ENCODE measurements at regions not wholly inside any gene's neighbourhood (a gene's known extent, or its start where the extent isn't known, plus 50 kb on each side); places are given as distances from the start of the nearest gene placed in this dataset.
A peak's percentile ranks its signal among the peaks of the same experiment; 100 is the strongest.
"Not testable (repeated sequence)": the region's sequence is repeated elsewhere in the genome, so short reads cannot be mapped to it uniquely, and the experiment has no call there.

DNA sequence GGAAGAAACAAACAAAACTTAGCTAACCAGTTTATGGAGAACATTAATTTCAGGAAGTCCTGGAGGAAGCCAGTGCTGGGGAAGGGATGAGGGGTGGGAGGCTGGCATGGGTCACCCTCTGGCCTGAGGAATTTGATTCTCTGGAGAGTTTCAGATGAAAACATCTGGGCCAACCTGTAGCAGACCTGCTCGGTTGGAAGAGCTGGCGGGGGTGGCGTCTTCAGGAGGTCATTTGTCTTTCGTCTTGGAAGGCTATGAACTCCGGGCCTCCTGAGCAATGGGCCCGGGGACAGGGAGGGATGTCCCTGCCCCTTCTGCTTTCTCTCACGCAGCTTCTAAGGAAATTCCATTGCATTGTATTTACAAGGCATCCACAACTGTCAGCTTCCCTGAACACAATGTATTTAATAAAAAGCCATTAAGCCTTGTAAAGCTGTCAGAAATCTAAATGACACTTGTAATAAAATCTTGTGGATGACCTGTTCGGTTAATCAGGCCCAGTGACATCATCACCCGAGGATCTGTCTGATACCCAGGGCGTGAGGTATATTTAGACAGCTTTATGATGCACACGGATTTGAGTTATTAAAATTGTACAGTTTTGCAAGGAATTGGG lies 250.5 kb downstream of the RAB11FIP2 start:
- DNase-seq: no peak

DNA sequence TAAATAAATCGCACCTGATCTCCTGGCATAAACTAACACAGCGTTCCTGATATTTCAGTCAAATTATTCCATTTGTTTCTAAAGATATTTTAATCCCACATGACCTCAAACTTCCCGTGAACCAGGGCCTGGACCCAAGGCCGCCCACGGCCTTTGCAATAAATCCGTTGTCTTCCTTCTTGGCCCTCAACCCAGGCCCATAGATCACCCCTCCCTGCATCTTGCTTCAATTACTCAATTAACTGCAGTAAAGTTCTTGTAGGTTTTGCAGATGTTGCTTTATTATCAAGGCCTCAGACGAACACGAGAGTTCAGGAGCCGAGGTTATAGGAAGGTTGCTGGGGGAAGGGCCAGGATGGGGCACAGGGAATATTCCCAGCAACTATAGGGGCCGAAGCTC lies 249.4 kb downstream of the RAB11FIP2 start:
- DNase-seq: no peak

DNA sequence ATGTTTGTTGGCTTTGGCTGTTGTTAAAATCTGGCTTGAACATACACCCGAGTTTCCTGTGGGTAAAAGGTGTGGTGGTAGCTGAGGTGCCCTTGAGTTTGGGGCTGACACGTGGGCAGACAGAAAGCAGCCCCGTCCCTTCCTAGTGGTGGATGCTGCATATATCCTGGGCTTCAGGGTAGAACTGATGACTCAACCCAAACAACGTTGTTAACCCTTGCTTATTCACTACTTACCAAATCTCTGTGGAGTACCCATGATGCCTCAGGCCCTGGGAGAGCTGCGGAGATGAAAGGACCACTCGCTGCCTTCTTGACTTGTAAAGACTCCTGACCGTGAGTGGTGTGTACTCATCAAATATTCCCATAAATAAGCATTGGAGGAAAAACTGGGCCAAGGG lies 245.1 kb downstream of the RAB11FIP2 start:
- no peak for DNase-seq

- no peak for DNase-seq
Measured at GRCh38 chr10:117804470-117805011, 242.2 kb downstream of the RAB11FIP2 start.

- no peak for DNase-seq
Measured at GRCh38 chr10:117805139-117805538, 241.6 kb downstream of the RAB11FIP2 start.

- DNase-seq: no peak
Measured at GRCh38 chr10:117807441-117807840, 239.3 kb downstream of the RAB11FIP2 start.

DNA sequence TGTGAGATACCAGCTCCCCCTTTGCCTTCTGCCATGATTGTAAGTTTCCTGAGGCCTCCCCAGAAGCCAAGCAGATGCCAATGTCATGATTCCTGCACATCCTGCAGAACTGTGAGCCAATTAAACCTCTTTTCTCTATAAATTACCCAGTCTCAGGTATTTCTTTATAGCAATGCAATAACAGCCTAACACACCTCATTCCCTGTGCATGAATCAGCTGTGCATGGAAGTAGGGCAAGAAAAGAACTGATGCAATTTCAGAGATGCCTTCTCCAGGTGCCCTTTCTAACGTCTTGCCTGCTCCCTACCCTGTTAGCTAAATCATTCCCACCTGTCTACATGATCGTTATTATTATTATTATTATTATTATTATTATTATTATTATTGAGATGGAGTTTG lies 230.9 kb downstream of the RAB11FIP2 start:
- not testable (repeated sequence) for DNase-seq

DNA sequence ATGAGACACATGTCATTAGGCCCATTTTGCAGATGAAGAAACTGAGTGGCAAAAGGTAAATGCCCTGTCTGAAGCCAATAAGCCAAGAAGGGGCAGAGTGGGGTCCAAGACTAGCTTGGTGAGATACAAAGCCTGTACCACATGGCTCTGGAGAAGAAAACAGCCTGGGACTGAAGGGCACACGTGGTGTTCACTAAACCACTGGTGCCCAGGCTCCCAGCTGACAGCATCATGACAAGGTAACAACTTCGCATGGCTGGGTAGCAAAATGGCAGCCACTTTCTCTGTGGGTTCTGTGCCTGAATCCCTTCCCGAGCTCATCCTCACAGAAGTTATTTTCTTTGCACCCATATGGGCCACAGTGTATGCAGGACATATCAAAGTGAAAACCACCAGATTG lies 229.6 kb downstream of the RAB11FIP2 start:
- no peak for DNase-seq

DNA sequence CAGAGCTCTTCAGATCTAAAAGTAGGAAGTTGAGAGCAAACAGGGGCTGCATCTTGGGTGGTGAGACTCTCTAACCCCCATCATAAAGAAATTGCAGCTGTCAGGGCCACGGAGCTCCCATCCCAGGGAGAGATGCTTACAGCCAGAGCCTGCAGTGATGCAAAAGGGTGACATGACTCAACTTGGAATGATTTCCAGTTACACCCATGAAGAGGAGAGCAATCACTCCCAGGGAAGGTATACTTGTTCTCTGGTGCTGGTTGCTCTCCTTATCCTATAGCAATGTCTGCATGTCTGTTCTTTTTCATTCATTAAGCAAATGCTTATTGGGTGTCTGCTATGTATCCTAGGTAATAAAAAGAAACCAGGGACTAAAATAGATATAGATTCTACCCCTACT lies 228.0 kb downstream of the RAB11FIP2 start:
- DNase-seq: no peak

GRCh38 chr10:117819304-117819703 lies 227.4 kb downstream of the RAB11FIP2 start:
- DNase-seq: no peak

DNA sequence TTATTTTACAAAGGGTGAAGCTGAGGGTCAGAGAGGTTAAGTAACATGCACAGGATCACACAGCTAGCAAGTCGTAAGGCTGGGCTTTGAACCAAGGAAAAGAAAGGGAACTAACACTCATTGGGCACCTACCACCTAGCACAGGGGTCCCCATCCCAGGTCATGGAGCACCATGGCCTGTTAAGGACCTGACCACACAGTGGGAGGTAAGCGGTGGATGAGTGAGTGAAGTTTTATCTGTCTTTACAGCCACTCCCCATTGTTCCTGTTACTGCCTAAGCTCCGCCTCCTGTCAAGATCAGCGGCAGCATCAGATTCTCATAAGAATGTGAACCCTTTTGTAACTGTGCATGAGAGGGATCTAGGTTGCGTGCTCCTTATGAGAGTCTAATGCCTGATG lies 222.8 kb downstream of the RAB11FIP2 start:
- DNase-seq: no peak

DNA sequence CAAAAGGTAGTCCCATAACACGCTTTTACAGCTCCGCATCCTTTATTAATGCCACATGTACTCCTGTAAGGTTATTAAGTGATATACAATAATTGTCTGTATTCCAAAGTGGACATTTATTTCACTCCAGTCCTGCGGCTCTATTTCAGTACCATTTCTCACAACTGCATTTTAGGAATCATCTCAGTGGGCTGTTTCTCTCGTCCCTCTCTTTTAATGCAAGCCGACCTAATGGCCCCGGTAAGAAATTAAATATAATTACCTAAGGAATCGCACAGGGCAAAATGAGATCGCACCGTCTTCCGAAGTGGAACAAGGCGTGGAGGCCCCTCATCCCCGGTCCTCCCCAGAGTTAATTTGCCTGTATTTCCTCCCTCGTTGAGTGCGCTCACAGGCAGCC lies 216.5 kb downstream of the RAB11FIP2 start:
- no peak for DNase-seq

DNA sequence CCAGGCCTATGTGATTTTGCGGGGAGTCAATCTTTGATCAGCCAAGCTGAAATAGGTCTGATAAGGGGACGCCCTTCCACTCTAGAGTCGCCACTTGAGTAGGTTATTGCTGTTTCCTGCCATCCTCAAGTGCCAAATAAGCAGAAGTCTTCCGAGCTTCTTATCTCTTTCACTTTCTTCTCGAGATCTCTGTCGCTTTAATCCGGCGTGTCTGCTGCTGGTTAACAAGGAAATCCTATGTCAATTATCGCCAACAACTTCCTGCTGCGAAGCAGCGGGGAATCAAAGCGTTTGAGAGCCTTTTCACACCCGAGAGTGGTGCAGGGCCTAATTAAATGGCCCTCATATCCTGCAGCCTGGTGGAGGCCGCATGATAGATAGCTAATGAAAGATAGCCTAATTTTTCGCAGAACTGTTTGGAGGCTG lies 215.9 kb downstream of the RAB11FIP2 start:
- peak in 1 of 2 experiments; percentile 7 for DNase-seq

DNA sequence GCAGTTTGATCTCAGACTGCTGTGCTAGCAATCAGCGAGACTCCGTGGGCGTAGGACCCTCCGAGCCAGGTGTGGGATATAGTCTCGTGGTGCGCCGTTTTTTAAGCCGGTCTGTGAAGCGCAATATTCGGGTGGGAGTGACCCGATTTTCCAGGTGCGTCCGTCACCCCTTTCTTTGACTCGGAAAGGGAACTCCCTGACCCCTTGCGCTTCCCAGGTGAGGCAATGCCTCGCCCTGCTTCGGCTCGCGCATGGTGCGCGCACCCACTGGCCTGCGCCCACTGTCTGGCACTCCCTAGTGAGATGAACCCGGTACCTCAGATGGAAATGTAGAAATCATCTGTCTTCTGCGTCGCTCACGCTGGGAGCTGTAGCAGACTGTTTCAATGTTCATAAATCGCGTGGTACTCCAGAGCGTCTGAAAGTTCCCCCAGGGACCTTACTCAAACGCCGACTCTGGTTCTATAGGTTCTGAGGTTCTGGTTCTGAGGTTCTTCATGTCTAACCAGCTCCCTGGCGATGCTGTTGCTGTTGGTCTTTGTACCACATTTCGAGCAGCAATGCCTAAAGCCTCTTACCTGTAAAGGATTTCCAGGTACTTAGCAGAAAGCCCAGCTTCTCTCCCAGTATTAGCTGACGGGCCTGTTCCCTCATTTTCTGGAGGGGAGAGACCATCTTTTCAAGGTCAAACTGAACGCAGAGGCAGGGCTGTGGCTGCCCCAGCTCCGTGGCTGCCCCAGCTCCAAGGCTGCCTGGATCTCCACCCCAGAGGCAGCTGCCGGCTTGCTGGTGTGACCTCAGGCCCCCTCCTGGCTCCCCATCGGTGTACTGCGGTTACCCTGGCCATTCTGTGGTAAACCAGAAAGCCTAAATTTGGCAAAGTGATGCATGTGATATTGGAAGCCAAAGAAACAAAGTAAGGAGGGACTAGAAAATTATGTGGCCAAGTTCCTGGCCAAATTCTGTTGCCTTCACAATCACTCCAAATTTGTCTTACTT lies 207.9 kb downstream of the RAB11FIP2 start:
- not testable (repeated sequence) for DNase-seq

DNA sequence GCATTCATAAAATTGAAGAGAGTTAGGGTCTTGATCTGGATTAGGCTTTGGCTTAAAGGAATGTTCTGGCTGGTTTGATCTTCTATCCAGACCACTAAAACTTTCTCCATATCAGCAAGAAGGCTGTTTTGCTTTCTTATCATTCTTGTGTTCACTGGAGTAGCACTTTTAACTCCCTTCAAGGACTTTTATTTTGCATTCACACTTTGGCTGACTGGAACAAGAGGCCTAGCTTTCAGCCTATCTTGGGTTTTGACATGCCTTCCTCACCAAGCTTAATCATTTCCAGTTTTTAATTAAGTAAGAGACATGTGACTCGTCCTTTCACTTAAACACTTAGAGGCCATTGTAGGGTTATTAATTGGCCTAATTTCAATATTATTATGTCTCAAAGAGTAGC lies 190.3 kb downstream of the RAB11FIP2 start:
- DNase-seq: not testable (repeated sequence)

DNA sequence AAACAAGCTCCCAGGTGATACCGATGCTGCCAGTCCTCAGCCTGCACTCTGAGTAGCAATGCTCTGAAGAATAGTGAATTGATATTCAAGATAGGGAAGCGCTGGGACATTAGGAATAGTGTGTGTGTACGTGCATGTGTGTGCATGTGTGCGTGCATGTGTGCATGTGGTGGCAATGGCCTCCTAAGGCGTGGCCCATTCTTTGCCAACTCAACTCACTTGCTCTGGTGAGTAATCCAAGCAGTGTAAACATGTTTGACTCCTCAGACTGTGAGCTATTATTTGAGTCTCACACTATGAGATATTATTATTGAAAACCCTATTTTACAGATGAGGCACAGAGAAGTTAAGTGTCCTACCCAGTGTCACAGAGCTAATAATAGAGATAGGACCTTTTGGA lies 186.6 kb downstream of the RAB11FIP2 start:
- DNase-seq: no peak

- no peak for DNase-seq
Measured at GRCh38 chr10:117860823-117861222, 185.9 kb downstream of the RAB11FIP2 start.

- no peak for DNase-seq
Measured at GRCh38 chr10:117861329-117861728, 185.4 kb downstream of the RAB11FIP2 start.

DNA sequence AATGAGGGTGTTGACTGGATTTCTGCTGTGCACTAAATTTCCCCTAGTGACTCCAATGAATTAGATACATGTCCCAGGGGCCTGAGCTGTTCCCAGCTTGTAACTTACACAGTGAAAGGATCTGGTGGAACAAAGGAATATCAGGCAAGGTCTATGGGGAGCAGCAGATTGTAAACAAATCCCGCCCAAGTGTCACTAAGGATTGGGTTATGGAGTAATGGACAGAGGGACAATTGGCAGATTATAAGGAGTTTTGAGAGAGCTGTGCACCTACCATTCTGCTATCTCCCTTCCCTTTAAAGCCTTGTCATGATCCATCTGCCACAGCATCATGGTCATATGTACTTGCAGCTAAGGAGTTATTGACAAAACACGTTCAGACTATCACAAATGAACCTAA lies 183.0 kb downstream of the RAB11FIP2 start:
- no peak for DNase-seq

DNA sequence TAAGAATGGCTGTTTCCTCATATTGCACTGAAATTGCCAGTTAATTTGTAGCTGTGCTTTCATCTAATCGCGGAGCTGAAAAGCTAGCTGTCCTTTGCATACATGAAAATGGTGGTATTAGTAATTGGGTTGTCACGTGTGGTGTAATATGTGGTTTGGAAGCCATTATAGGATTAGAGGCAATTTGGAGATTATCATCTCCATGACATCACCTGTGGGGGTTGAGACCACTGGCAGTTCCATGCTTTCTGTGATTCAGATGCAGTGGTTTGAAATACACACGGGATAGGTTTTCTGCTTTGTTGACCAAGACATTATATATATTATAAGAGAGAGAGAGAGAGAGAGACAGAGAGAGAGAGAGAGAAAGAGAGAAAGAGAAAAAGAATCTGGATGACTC lies 180.8 kb downstream of the RAB11FIP2 start:
- DNase-seq: no peak

- DNase-seq: no peak
Measured at GRCh38 chr10:117868151-117868550, 178.6 kb downstream of the RAB11FIP2 start.

GRCh38 chr10:117875793-117876192 lies 170.9 kb downstream of the RAB11FIP2 start:
- no peak for DNase-seq

DNA sequence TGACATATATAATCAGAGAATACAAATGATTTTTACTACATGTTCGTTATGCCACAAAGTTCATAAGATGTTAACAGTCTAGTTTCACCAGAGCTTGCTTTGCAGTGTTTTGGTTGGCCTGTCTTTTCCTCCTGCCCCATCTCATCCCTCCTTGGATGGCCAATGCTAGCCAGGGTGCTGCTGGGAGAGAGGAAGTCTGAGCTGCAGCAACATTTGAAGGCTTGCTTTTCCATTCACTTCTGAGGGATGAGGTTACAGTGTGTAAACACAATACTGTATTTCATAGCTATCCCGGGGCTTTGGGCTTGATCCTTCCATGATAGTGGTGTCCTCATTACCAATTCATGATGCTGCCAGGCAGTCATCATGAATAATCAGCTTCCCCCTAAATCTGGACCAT lies 170.5 kb downstream of the RAB11FIP2 start:
- no peak for DNase-seq

DNA sequence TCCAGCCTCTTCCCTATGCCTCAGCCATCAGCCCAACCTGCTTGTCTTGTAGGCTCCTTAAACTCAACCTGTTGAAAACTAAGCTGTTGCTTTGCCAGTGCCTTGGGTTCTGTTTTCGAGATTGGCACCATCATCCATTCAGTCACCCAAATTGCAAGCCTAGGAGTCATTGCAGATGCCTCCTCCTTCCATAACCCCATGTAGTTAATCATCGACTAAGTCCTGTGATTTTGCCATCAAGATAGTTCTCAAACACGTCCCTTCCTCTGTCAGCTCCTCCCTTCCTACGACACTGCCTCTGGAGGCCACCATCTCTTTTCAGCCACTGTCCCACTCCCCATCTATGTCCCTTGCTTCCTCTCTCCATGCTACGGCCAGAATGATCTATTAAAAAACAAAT lies 168.1 kb downstream of the RAB11FIP2 start:
- no peak for DNase-seq
